Keratinocyte (primary cell): ENCODE measurements at regions not wholly inside any gene's neighbourhood (a gene's known extent, or its start where the extent isn't known, plus 50 kb on each side); places are given as distances from the start of the nearest gene placed in this dataset.

Source experiments
- DNase-seq: peaks from one replicate; pipeline ENCODE4 v3.0.0-alpha.2; 2011; ENCODE audit warnings: low read depth, missing footprints, low spot score
- FAIRE-seq: peaks from 2 replicates; lab custom pipeline; 2011; peaks lifted over from hg19 to GRCh38; lab: Jason Lieb, UNC
- H2AFZ ChIP-seq: 2 replicates; pipeline ENCODE4 v1.6.0; 2012; ENCODE audit warnings: low read length, control low read depth, inconsistent platforms; ENCODE audit not compliant: control insufficient read depth
- H3K27ac ChIP-seq: 2 replicates; pipeline ENCODE4 v1.5.1; 2011; ENCODE audit warnings: low read length; ENCODE audit not compliant: control insufficient read depth, insufficient read depth
- H3K27me3 ChIP-seq: 3 replicates; pipeline ENCODE4 v1.6.0; 2011; ENCODE audit warnings: low read length; ENCODE audit not compliant: control insufficient read depth, insufficient read depth; ENCODE audit errors: extremely low read depth
- H3K36me3 ChIP-seq, 2 experiments: 2 replicates in 1 of 2; 3 replicates in 1 of 2; pipeline ENCODE4 v1.5.1; 2011; ENCODE audit warnings: low read length in 2 of 2, mild to moderate bottlenecking in 1 of 2; ENCODE audit not compliant: control insufficient read depth in 2 of 2, insufficient read depth in 2 of 2; ENCODE audit errors: extremely low read depth in 1 of 2
- H3K4me1 ChIP-seq: 3 replicates; pipeline ENCODE4 v1.5.1; 2011; ENCODE audit warnings: low read length; ENCODE audit not compliant: control insufficient read depth, insufficient read depth; ENCODE audit errors: extremely low read depth
- H3K4me2 ChIP-seq: 3 replicates; pipeline ENCODE4 v1.6.0; 2011; ENCODE audit warnings: low read depth, low read length; ENCODE audit not compliant: control insufficient read depth, insufficient read depth; ENCODE audit errors: extremely low read depth
- H3K4me3 ChIP-seq, 3 experiments: fragments of 200-600 bp in 1 of 3; sonication (generic) in 1 of 3; 2 replicates in 2 of 3; 3 replicates in 1 of 3; pipeline ENCODE4 v1.5.1; 2011 to 2016; ENCODE audit warnings: low read length in 3 of 3, mild to moderate bottlenecking in 3 of 3, control low read depth in 2 of 3, inconsistent platforms in 1 of 3, low read depth in 1 of 3, mixed read lengths in 1 of 3, mixed run types in 1 of 3, moderate library complexity in 1 of 3; ENCODE audit not compliant: control insufficient read depth in 2 of 3, insufficient read depth in 2 of 3; ENCODE audit errors: extremely low read depth in 1 of 3
- H3K79me2 ChIP-seq: 2 replicates; pipeline ENCODE4 v1.6.0; 2012; ENCODE audit warnings: low read length; ENCODE audit not compliant: control insufficient read depth, insufficient read depth
- H3K9ac ChIP-seq: 3 replicates; pipeline ENCODE4 v1.6.0; 2011; ENCODE audit warnings: low read length; ENCODE audit not compliant: control insufficient read depth, insufficient read depth; ENCODE audit errors: extremely low read depth
- H3K9me1 ChIP-seq: 3 replicates; pipeline ENCODE4 v1.6.0; 2011; ENCODE audit warnings: low read length; ENCODE audit not compliant: control insufficient read depth, insufficient read depth; ENCODE audit errors: extremely low read depth
- H3K9me3 ChIP-seq: 2 replicates; pipeline ENCODE4 v1.5.1; 2012; ENCODE audit warnings: low read depth, low read length; ENCODE audit not compliant: control insufficient read depth
- H4K20me1 ChIP-seq: 3 replicates; pipeline ENCODE4 v1.6.0; 2011; ENCODE audit warnings: low read length; ENCODE audit not compliant: control insufficient read depth, insufficient read depth; ENCODE audit errors: extremely low read depth
- EZH2 ChIP-seq: IDR thresholded peaks from one replicate; pipeline ENCODE4 v1.6.1; 2012; ENCODE audit warnings: inconsistent platforms, mild to moderate bottlenecking, low read length, moderate library complexity
- dilution Hi-C: fragments of 300-500 bp; cut with MboI; formaldehyde crosslinking; loops from one replicate; pipeline ENCODE4 v1.7.0; 2020; ENCODE audit warnings: low sequenced_read_pairs; ENCODE audit not compliant: extremely low pct_ligation_motif_present
- TF ChIP-seq, protein P1 (sequence below), 3 experiments: IDR thresholded peaks in 1 of 3; conservative IDR thresholded peaks in 1 of 3; optimal IDR thresholded peaks in 1 of 3; 2 replicates in 2 of 3; 3 replicates in 1 of 3; pipeline versions ENCODE3 to v1.5.1; 2011; ENCODE audit warnings: low read length in 3 of 3, mild to moderate bottlenecking in 3 of 3, moderate library complexity in 2 of 3, control low read depth in 1 of 3, inconsistent platforms in 1 of 3; ENCODE audit not compliant: insufficient read depth in 2 of 3; ENCODE audit errors: extremely low read depth in 1 of 3

DNA sequence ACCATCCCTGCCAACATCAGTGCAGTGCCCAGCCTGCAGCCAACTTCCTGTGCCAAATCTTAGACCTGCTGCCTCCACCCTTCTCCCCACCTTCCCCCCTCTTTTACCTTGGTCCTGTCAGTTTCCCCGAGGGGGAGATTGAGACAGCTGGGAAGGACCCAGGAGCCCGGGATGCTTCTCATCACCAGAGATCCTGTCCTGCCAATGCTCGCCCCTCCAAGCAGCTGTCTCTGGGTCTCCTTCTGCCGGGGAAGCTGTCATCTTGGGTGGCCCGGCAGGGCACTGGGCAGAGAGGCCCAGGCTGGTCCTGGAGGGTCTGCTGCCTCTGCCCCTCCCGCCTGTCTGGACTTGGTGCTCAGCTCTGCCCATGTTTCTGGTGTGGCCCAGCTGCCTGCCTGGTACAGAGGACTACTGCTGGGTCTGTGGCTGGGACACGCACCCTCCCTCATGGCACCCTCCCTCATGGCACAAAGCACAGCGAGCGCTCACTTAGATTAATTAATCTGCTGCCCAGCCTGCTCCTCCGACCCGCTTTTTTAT, 60.4 kb upstream of the THY1 start:
- no peaks in the 10 kb centered on the region for H4K20me1 ChIP-seq
- no peak overlapping the region for H3K4me2 ChIP-seq
- H3K9me1 ChIP-seq = no peaks in the 10 kb centered on the region
- FAIRE-seq (no peak), DNase-seq (no peak)
- no peaks in the 10 kb centered on the region for H3K79me2 ChIP-seq
- dilution Hi-C loops = no loop called here
- no peak overlapping the region for H3K9ac ChIP-seq
- no peaks in the 10 kb centered on the region for H3K9me3 ChIP-seq
- no peak overlapping the region for H2AFZ ChIP-seq
- TF ChIP-seq EZH2 = no peak
- TF ChIP-seq, protein P1, sequence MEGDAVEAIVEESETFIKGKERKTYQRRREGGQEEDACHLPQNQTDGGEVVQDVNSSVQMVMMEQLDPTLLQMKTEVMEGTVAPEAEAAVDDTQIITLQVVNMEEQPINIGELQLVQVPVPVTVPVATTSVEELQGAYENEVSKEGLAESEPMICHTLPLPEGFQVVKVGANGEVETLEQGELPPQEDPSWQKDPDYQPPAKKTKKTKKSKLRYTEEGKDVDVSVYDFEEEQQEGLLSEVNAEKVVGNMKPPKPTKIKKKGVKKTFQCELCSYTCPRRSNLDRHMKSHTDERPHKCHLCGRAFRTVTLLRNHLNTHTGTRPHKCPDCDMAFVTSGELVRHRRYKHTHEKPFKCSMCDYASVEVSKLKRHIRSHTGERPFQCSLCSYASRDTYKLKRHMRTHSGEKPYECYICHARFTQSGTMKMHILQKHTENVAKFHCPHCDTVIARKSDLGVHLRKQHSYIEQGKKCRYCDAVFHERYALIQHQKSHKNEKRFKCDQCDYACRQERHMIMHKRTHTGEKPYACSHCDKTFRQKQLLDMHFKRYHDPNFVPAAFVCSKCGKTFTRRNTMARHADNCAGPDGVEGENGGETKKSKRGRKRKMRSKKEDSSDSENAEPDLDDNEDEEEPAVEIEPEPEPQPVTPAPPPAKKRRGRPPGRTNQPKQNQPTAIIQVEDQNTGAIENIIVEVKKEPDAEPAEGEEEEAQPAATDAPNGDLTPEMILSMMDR (optimal IDR thresholded peaks at IDR 0.05 in 1 of 3, IDR thresholded peaks at IDR 0.05 in 1 of 3, conservative IDR thresholded peaks at IDR 0.05 in 1 of 3; ENCODE audit: extremely low read depth in 1 of 3, insufficient read depth in 2 of 3, low read length in 3 of 3) = no peak
- H3K4me1 ChIP-seq = peaks cover 3% of the 10 kb centered on the region
- no peak overlapping the region for H3K4me3 ChIP-seq
- H3K36me3 ChIP-seq = no peaks in the 10 kb centered on the region
- H3K27me3 ChIP-seq = peaks cover 15% of the 10 kb centered on the region
- no peak overlapping the region for H3K27ac ChIP-seq

DNA sequence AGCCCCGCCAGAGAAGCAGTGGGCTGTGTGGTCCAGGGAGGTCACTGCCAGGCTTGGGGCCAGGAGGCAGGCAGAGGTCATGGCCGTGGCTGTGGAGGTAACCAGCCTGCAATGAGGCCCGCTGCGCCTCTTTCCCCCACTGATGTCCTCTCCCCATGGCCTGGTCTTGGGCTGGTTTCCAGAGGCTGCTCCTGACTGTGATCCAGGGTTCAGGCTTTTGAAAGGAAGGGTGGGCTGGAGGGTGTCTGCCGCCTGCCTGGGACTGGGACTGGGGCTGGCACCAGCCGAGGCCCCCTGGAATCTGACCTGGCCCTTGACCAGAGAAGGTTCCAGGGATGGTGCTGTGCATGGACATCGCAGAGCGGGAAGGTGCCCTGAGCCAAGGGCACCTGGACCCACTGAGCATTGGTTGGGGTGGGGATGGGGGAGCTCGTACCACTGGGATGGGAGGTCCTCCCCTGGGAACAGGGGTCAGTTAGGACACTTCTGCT, 59.6 kb upstream of the THY1 start:
- Histone ChIP-seq H3K4me1 (peaks cover 3% of the 10 kb centered on the region), H3K9me3 (no peaks in the 10 kb centered on the region), H2AFZ (no peak overlapping the region), H3K4me2 (no peak overlapping the region), H3K79me2 (no peaks in the 10 kb centered on the region), H3K4me3 (no peak overlapping the region), H3K27ac (no peak overlapping the region), H3K36me3 (no peaks in the 10 kb centered on the region), H4K20me1 (no peaks in the 10 kb centered on the region), H3K9ac (no peak overlapping the region), H3K27me3 (peaks cover 13% of the 10 kb centered on the region), H3K9me1 (no peaks in the 10 kb centered on the region)
- FAIRE-seq (no peak), DNase-seq (no peak)
- TF ChIP-seq, protein P1 (optimal IDR thresholded peaks at IDR 0.05 in 1 of 3, IDR thresholded peaks at IDR 0.05 in 1 of 3, conservative IDR thresholded peaks at IDR 0.05 in 1 of 3; ENCODE audit: extremely low read depth in 1 of 3, insufficient read depth in 2 of 3, low read length in 3 of 3) = no peak
- TF ChIP-seq EZH2 = no peak
- dilution Hi-C loops = no loop called here
